Natural killer cell (primary cell): ENCODE measurements at regions not wholly inside any gene's neighbourhood (a gene's known extent, or its start where the extent isn't known, plus 50 kb on each side); places are given as distances from the start of the nearest gene placed in this dataset.

Source experiments
- ATAC-seq, 3 donors: fragments of 150-1000 bp in 2 of 3; fragments of 200-7000 bp in 1 of 3; cut with Tn5 transposase; 1 replicate in 1 of 3; 2 replicates in 2 of 3; pipeline ENCODE4 v1.10.0; 2021; ENCODE audit warnings: mild to moderate bottlenecking in 2 of 3, moderate library complexity in 2 of 3
- DNase-seq, 2 donors: peaks; one replicate each; pipeline versions ENCODE4 v3.0.0 to v3.0.0-alpha.2; 2013 to 2021; ENCODE audit warnings: mixed read lengths in 1 of 2
- H3K27ac ChIP-seq: one replicate; pipeline ENCODE4 v1.5.1; 2013; ENCODE audit warnings: mild to moderate bottlenecking, low read length
- H3K27me3 ChIP-seq: one replicate; pipeline ENCODE4 v1.6.1; 2013; ENCODE audit warnings: low read length; ENCODE audit not compliant: control insufficient read depth, insufficient read depth
- H3K36me3 ChIP-seq: one replicate; pipeline ENCODE4 v1.6.1; 2013; ENCODE audit warnings: low read length; ENCODE audit not compliant: control insufficient read depth, insufficient read depth
- H3K4me1 ChIP-seq: one replicate; pipeline ENCODE4 v1.6.1; 2013; ENCODE audit warnings: low read length; ENCODE audit not compliant: control insufficient read depth, insufficient read depth
- H3K4me3 ChIP-seq: one replicate; pipeline ENCODE4 v1.5.1; 2013; ENCODE audit warnings: low read length
- H3K9me3 ChIP-seq: one replicate; pipeline ENCODE4 v1.6.1; 2013; ENCODE audit warnings: low read length; ENCODE audit not compliant: control insufficient read depth, insufficient read depth
- H3K27ac Mint-ChIP-seq, 2 donors: one replicate each; pipeline ENCODE4 v1.8.0; 2022; ENCODE audit warnings: mild to moderate bottlenecking in 2 of 2, mixed read lengths in 2 of 2, moderate library complexity in 1 of 2
- H3K27me3 Mint-ChIP-seq, 2 donors: one replicate each; pipeline ENCODE4 v1.8.0; 2022; ENCODE audit warnings: low read depth in 2 of 2, mixed read lengths in 2 of 2
- H3K36me3 Mint-ChIP-seq: one replicate; pipeline ENCODE4 v1.8.0; 2022; ENCODE audit warnings: mixed read lengths
- H3K4me1 Mint-ChIP-seq, 2 donors: one replicate each; pipeline ENCODE4 v1.8.0; 2022; ENCODE audit warnings: mixed read lengths in 2 of 2
- H3K4me3 Mint-ChIP-seq: one replicate; pipeline ENCODE4 v1.8.0; 2022; ENCODE audit warnings: mild to moderate bottlenecking, moderate library complexity, mixed read lengths
- H3K9me3 Mint-ChIP-seq, 2 donors: one replicate each; pipeline ENCODE4 v1.8.0; 2022; ENCODE audit warnings: mixed read lengths in 2 of 2
- WGBS: methylation state at CpG from one replicate; pipeline ENCODE4 v1.1.7; 2013; ENCODE audit warnings: missing lambda C conversion rate; ENCODE audit not compliant: insufficient coverage; 5-methylcytosine and 5-hydroxymethylcytosine counted together
- intact Hi-C: fragments of 100-400 bp; cut with micrococcal nuclease; formaldehyde crosslinking; loops from one replicate; pipeline ENCODE4 v1.14.2; 2022
- TF ChIP-seq, protein P1 (sequence below): fragments of 200-600 bp; IDR thresholded peaks from one replicate; pipeline ENCODE4 v1.8.0; 2022; ENCODE audit warnings: antibody characterized with exemption

DNA sequence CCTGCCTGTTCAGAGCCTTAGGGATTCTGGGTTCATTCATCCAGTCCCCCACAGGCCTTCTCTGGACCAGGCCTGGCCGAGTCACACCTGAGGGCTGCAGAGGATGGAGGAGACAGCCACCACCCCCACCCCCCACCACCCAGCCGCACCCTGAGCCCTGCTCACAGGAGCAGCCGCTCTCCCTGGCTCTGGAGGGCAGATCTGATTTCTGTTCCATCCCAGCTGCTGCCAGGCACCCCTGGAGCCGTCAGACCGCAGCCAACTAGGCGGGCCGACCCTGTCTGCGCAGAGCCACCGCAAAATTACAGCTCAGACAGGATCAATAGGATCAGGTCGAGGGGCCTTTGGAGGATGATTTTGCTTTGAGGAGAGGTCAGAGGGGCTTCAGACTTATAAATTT is 154.6 kb upstream of the MYL2 start:
- no peaks in the 10 kb centered on the region for H3K4me1 ChIP-seq
- H3K4me3 Mint-ChIP-seq = no peak overlapping the region
- H3K27me3 ChIP-seq = no peaks in the 10 kb centered on the region
- no peaks in the 10 kb centered on the region for H3K4me1 Mint-ChIP-seq
- TF ChIP-seq, protein P1, sequence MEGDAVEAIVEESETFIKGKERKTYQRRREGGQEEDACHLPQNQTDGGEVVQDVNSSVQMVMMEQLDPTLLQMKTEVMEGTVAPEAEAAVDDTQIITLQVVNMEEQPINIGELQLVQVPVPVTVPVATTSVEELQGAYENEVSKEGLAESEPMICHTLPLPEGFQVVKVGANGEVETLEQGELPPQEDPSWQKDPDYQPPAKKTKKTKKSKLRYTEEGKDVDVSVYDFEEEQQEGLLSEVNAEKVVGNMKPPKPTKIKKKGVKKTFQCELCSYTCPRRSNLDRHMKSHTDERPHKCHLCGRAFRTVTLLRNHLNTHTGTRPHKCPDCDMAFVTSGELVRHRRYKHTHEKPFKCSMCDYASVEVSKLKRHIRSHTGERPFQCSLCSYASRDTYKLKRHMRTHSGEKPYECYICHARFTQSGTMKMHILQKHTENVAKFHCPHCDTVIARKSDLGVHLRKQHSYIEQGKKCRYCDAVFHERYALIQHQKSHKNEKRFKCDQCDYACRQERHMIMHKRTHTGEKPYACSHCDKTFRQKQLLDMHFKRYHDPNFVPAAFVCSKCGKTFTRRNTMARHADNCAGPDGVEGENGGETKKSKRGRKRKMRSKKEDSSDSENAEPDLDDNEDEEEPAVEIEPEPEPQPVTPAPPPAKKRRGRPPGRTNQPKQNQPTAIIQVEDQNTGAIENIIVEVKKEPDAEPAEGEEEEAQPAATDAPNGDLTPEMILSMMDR = no peak
- intact Hi-C loops = no loop called here
- no peaks in the 10 kb centered on the region for H3K36me3 Mint-ChIP-seq
- no peak for DNase-seq
- ATAC-seq = no peak
- H3K4me3 ChIP-seq = no peak overlapping the region
- no peak overlapping the region for H3K27ac Mint-ChIP-seq
- peaks cover 9 to 18% of the 10 kb centered on the region in 2 donors for H3K27me3 Mint-ChIP-seq
- WGBS = 92% methylated on average over 10 of the region's 10 CpGs
- H3K27ac ChIP-seq = no peak overlapping the region
- no peaks in the 10 kb centered on the region for H3K9me3 ChIP-seq
- no peaks in the 10 kb centered on the region for H3K36me3 ChIP-seq
- no peaks in the 10 kb centered on the region for H3K9me3 Mint-ChIP-seq

DNA sequence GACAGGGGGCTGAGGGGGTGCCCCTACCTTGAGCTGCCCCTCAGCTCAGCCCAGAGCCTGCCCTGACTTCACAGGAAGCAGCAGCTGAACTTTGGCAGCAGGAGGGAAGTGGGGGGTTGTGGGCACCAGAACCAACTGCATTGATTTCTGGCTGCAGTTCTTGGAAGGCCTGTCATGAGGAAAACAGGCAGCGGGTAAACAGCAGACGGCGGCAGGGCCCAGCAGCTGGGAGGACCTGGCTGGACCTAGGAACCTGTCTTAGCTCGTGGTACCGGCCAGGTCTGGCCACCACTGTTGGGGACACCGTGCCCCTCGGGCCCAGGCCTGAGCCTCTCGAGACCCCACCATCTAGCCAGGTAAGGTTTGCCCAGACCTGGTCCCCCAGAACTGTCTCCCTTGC is 154.2 kb upstream of the MYL2 start:
- Mint-ChIP-seq H3K27me3 (peaks cover 9 to 18% of the 10 kb centered on the region in 2 donors), H3K4me3 (no peak overlapping the region), H3K36me3 (no peaks in the 10 kb centered on the region), H3K27ac (no peak overlapping the region), H3K9me3 (no peaks in the 10 kb centered on the region), H3K4me1 (no peaks in the 10 kb centered on the region)
- H3K27ac ChIP-seq = no peak overlapping the region
- intact Hi-C loops = no loop called here
- WGBS = 54% methylated on average over 8 of the region's 8 CpGs
- H3K4me1 ChIP-seq = no peaks in the 10 kb centered on the region
- peak in 1 of 2 donors; percentile 21 for DNase-seq
- H3K9me3 ChIP-seq = no peaks in the 10 kb centered on the region
- H3K36me3 ChIP-seq = no peaks in the 10 kb centered on the region
- H3K27me3 ChIP-seq = no peaks in the 10 kb centered on the region
- H3K4me3 ChIP-seq = no peak overlapping the region
- no peak for ATAC-seq
- TF ChIP-seq, protein P1 = no peak

- H3K9me3 Mint-ChIP-seq = no peaks in the 10 kb centered on the region
- intact Hi-C loops = no loop called here
- no peak for ATAC-seq
These were observed 153.0 kb upstream of the MYL2 start for GRCh38 chr12:111073370-111073769.

DNA sequence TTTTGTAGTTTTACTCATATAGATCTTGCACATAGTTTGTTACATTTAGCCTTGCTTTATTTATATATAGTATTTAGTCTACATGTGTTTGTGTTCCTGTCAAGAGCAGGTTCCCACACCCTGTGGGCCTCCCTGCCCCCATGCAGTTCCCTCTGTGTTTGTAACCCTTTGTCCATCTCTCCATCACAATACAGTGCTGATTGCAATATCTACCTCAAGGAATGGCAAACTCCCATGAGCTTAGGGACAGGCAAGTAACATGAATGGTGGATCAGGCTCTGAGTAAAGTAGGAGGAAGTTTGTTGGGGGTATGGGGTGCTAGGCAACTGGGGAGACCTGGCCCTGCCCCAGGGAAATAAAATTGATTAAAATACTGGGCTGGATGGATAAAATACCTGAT is 151.9 kb upstream of the MYL2 start:
- no peak for ATAC-seq
- Histone ChIP-seq H3K4me1 (no peaks in the 10 kb centered on the region), H3K27ac (no peak overlapping the region), H3K36me3 (no peaks in the 10 kb centered on the region), H3K9me3 (no peaks in the 10 kb centered on the region), H3K4me3 (no peak overlapping the region), H3K27me3 (no peaks in the 10 kb centered on the region)
- Mint-ChIP-seq H3K27me3 (peaks cover 13 to 18% of the 10 kb centered on the region in 2 donors), H3K9me3 (no peaks in the 10 kb centered on the region), H3K4me1 (no peaks in the 10 kb centered on the region), H3K27ac (no peak overlapping the region), H3K4me3 (no peak overlapping the region), H3K36me3 (no peaks in the 10 kb centered on the region)
- no peak for DNase-seq
- intact Hi-C loops = no loop called here
- TF ChIP-seq, protein P1 = no peak

More at GRCh38 chr12:111073370-111073769, 153.0 kb upstream of the MYL2 start:
- Histone ChIP-seq H3K27ac (no peak overlapping the region), H3K9me3 (no peaks in the 10 kb centered on the region), H3K36me3 (no peaks in the 10 kb centered on the region), H3K27me3 (no peaks in the 10 kb centered on the region), H3K4me1 (no peaks in the 10 kb centered on the region), H3K4me3 (no peak overlapping the region)
- TF ChIP-seq, protein P1 = no peak
- Mint-ChIP-seq H3K4me1 (no peaks in the 10 kb centered on the region), H3K36me3 (no peaks in the 10 kb centered on the region), H3K27me3 (peaks cover 11 to 18% of the 10 kb centered on the region in 2 donors), H3K27ac (no peak overlapping the region), H3K4me3 (no peak overlapping the region)
- 71% methylated on average over 4 of the region's 4 CpGs for WGBS
- no peak for DNase-seq
